GM23338 (cell line): ENCODE measurements at regions not wholly inside any gene's neighbourhood (a gene's known extent, or its start where the extent isn't known, plus 50 kb on each side); places are given as distances from the start of the nearest gene placed in this dataset.

Experiments used
- ATAC-seq: fragments of 200-7000 bp; cut with Tn5 transposase; 3 replicates; pipeline ENCODE4 v1.9.1; 2020
- DNase-seq: peaks from one replicate; pipeline ENCODE4 v3.0.0-alpha.2; 2015; ENCODE audit warnings: low spot score
- H2AFZ ChIP-seq: fragments of 200-600 bp; sonication (generic); 2 replicates; pipeline ENCODE4 v1.8.0; 2016; ENCODE audit warnings: antibody characterized with exemption, mild to moderate bottlenecking, moderate library complexity
- H3F3A ChIP-seq: fragments of 200-600 bp; sonication (generic); replicated peaks from 2 replicates; pipeline ENCODE4 v1.8.0; 2017; ENCODE audit warnings: antibody characterized with exemption, mixed run types, low read depth
- H3K27ac ChIP-seq: fragments of 200-600 bp; sonication (generic); 2 replicates; pipeline ENCODE4 v1.6.1; 2016; ENCODE audit warnings: low read depth
- H3K27me3 ChIP-seq: fragments of 200-600 bp; sonication (generic); 2 replicates; pipeline ENCODE4 v1.8.0; 2016; ENCODE audit warnings: mild to moderate bottlenecking, mixed run types, moderate library complexity; ENCODE audit not compliant: insufficient read depth
- H3K36me3 ChIP-seq: fragments of 200-600 bp; sonication (generic); 2 replicates; pipeline ENCODE4 v1.8.0; 2016; ENCODE audit warnings: mild to moderate bottlenecking; ENCODE audit not compliant: insufficient read depth
- H3K4me1 ChIP-seq: fragments of 200-600 bp; sonication (generic); 2 replicates; pipeline ENCODE4 v1.8.0; 2016; ENCODE audit warnings: mild to moderate bottlenecking, moderate library complexity; ENCODE audit not compliant: insufficient read depth
- H3K4me2 ChIP-seq: fragments of 200-600 bp; sonication (generic); 2 replicates; pipeline ENCODE4 v1.7.1; 2017; ENCODE audit warnings: mixed run types
- H3K4me3 ChIP-seq: fragments of 200-600 bp; sonication (generic); 2 replicates; pipeline ENCODE4 v1.6.1; 2016; ENCODE audit warnings: mixed run types
- H3K79me2 ChIP-seq: fragments of 200-600 bp; sonication (generic); replicated peaks from 2 replicates; pipeline ENCODE4 v1.8.0; 2017; ENCODE audit warnings: mild to moderate bottlenecking; ENCODE audit not compliant: insufficient read depth
- H3K9me2 ChIP-seq: fragments of 200-600 bp; sonication (generic); 2 replicates; pipeline ENCODE4 v1.8.0; 2017; ENCODE audit not compliant: insufficient read depth
- H4K20me1 ChIP-seq: fragments of 200-600 bp; sonication (generic); replicated peaks from 2 replicates; pipeline ENCODE4 v1.8.0; 2017; ENCODE audit warnings: mild to moderate bottlenecking; ENCODE audit not compliant: insufficient read depth
- H3K27ac Mint-ChIP-seq: 2 replicates; pipeline ENCODE4 v1.8.0; 2020; ENCODE audit warnings: inconsistent platforms, mild to moderate bottlenecking, moderate library complexity, mixed read lengths
- H3K27me3 Mint-ChIP-seq: 3 replicates; pipeline ENCODE4 v1.8.0; 2022; ENCODE audit warnings: low read depth, mild to moderate bottlenecking, moderate library complexity, mixed read lengths, inconsistent platforms; ENCODE audit not compliant: insufficient read depth, poor library complexity
- H3K36me3 Mint-ChIP-seq: 3 replicates; pipeline ENCODE4 v1.8.0; 2021; ENCODE audit warnings: low read depth, mild to moderate bottlenecking, inconsistent platforms, moderate library complexity, mixed read lengths
- H3K4me1 Mint-ChIP-seq: 3 replicates; pipeline ENCODE4 v1.8.0; 2020; ENCODE audit warnings: mild to moderate bottlenecking, inconsistent platforms, mixed read lengths
- H3K4me3 Mint-ChIP-seq: 3 replicates; pipeline ENCODE4 v1.8.0; 2021; ENCODE audit warnings: moderate library complexity, mild to moderate bottlenecking, inconsistent platforms, mixed read lengths
- H3K9me3 Mint-ChIP-seq: 3 replicates; pipeline ENCODE4 v1.8.0; 2020; ENCODE audit warnings: moderate library complexity, mild to moderate bottlenecking, inconsistent platforms, mixed read lengths
- CREB1 ChIP-seq: fragments of 250-450 bp; sonication (Bioruptor Pico); IDR thresholded peaks from 2 replicates; pipeline ENCODE4 v1.5.0; 2020; ENCODE audit warnings: low read depth, mild to moderate bottlenecking, moderate library complexity
- CTCF ChIP-seq, 2 experiments: fragments of 200-600 bp in 1 of 2; sonication (generic) in 1 of 2; conservative IDR thresholded peaks; 2 replicates each; pipeline versions ENCODE4 v1.5.1 to v1.6.1; 2016 to 2017; ENCODE audit warnings: antibody characterized with exemption in 2 of 2, low read depth in 2 of 2, mild to moderate bottlenecking in 2 of 2, moderate library complexity in 1 of 2
- EZH2phosphoT487 ChIP-seq: fragments of 200-600 bp; sonication (generic); IDR thresholded peaks from one replicate; pipeline ENCODE4 v1.8.1; 2018; ENCODE audit warnings: antibody characterized with exemption; ENCODE audit not compliant: unreplicated experiment
- JUNB ChIP-seq: IDR thresholded peaks from one replicate; pipeline ENCODE4 v1.6.1; 2016; ENCODE audit warnings: antibody characterized with exemption; ENCODE audit not compliant: unreplicated experiment
- NANOG ChIP-seq: IDR thresholded peaks from 2 replicates; pipeline ENCODE4 v1.6.1; 2016; ENCODE audit warnings: antibody characterized with exemption, borderline replicate concordance
- REST ChIP-seq: IDR thresholded peaks from one replicate; pipeline ENCODE4 v1.6.1; 2018; ENCODE audit warnings: antibody characterized with exemption; ENCODE audit not compliant: unreplicated experiment
- STAT1 ChIP-seq: IDR thresholded peaks from one replicate; pipeline ENCODE4 v1.6.1; 2016; ENCODE audit warnings: antibody characterized with exemption; ENCODE audit not compliant: unreplicated experiment
- ZNF462 ChIP-seq: fragments of 250-450 bp; sonication (Bioruptor Pico); IDR thresholded peaks from 2 replicates; pipeline ENCODE4 v1.5.0; 2020; ENCODE audit warnings: mild to moderate bottlenecking, moderate library complexity
- TF ChIP-seq, protein P1 (sequence below): IDR thresholded peaks from 2 replicates; pipeline ENCODE4 v1.6.1; 2016; ENCODE audit warnings: antibody characterized with exemption

DNA sequence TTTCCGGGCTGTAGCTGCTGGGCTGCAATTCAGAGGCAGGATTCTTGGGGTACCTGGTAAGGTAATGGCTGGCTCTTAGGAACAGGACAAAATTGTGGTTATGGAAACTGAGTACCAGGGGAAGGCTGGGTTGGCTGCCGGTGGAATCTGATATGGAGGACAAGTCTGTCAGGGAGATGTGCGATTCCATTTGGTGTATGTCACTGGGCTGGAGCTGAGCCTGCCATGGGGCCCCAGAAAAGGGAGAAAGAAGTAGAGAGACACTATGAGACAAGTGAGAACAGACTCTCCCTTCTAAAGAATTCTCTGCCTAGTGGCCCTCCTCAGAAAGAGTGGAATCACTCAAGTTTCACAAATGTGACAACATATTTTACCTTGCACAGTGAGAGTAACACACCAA is 368.2 kb upstream of the ROPN1 start (continued):
- TF ChIP-seq REST (no peak), STAT1 (no peak), EZH2phosphoT487 (no peak), CTCF (conservative IDR thresholded peaks at IDR 0.05; ENCODE audit: low read depth in 2 of 2) (no peak), JUNB (no peak), CREB1 (CRISPR knock-in tag) (no peak), NANOG (no peak)
- TF ChIP-seq, protein P1, sequence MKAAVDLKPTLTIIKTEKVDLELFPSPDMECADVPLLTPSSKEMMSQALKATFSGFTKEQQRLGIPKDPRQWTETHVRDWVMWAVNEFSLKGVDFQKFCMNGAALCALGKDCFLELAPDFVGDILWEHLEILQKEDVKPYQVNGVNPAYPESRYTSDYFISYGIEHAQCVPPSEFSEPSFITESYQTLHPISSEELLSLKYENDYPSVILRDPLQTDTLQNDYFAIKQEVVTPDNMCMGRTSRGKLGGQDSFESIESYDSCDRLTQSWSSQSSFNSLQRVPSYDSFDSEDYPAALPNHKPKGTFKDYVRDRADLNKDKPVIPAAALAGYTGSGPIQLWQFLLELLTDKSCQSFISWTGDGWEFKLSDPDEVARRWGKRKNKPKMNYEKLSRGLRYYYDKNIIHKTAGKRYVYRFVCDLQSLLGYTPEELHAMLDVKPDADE: no peak

DNA sequence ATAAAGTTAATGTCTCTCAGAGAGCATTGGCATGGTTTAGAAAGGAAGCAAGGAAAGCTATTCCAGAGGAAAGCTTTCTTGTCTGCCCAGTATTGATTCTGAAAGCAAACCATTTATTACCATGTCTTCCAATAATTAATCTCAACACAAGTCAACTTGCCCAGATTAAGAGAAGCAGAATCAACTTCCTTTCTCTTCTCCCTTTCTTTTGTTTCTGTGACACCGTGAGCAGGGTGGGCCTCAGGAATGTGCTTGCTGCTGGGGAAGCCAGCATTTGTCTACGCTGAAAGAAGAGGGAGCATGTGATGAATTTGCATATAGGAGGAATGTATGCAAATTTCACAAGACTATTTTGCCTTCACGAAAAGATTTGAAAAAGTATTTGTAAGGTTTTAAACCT is 368.6 kb upstream of the ROPN1 start:
- H3K4me1 Mint-ChIP-seq: peaks cover 20% of the 10 kb centered on the region
- H3K4me2 ChIP-seq: 0 out of 2 replicates have a peak overlapping the region, but pooled peaks have one; percentile 1
- ATAC-seq: peak; percentile 99
- H3K27me3 ChIP-seq: no peaks in the 10 kb centered on the region
- no peaks in the 10 kb centered on the region for H3K36me3 Mint-ChIP-seq
- peaks cover 13% of the 10 kb centered on the region; the same call in 1 of the 2 replicates for H3K9me2 ChIP-seq
- no peak overlapping the region for H2AFZ ChIP-seq
- peaks cover 9% of the 10 kb centered on the region for H3K4me1 ChIP-seq
- H3K27ac ChIP-seq: peak overlapping the region; percentile 1; the same call in 1 of the 2 replicates
- no peaks in the 10 kb centered on the region; the same call in 1 of the 3 replicates for H3K9me3 Mint-ChIP-seq
- no peaks in the 10 kb centered on the region for H3K36me3 ChIP-seq
- DNase-seq: peak; percentile 91
- peaks cover 2% of the 10 kb centered on the region for H3K27me3 Mint-ChIP-seq
- H3K27ac Mint-ChIP-seq: peak overlapping the region; percentile 84
- TF ChIP-seq, protein P1: no peak
- TF ChIP-seq CREB1 (CRISPR knock-in tag) (peak; percentile 61), ZNF462 (CRISPR knock-in tag) (0 out of 2 replicates have a peak, but pooled peaks have one; percentile 73)
- no peaks in the 10 kb centered on the region for H3F3A ChIP-seq
- H4K20me1 ChIP-seq: no peaks in the 10 kb centered on the region
- no peak overlapping the region; the same call in 2 of the 3 replicates for H3K4me3 Mint-ChIP-seq
- no peak overlapping the region for H3K4me3 ChIP-seq
- no peaks in the 10 kb centered on the region for H3K79me2 ChIP-seq
